ENCODE measurements at regions not wholly inside any gene's neighbourhood (a gene's known extent, or its start where the extent isn't known, plus 50 kb on each side); places are given as distances from the start of the nearest gene placed in this dataset.

- TF ChIP-seq CTCF (IDR thresholded peaks at IDR 0.05): no peak
- no peak for TF ChIP-seq POLR2A (IDR thresholded peaks at IDR 0.05)
Observed at GRCh38 chr3:163266731-163267130, 1770.1 kb downstream of the OTOL1 start.
